Ovary (tissue), 7 donors: ENCODE measurements at regions not wholly inside any gene's neighbourhood (a gene's known extent, or its start where the extent isn't known, plus 50 kb on each side); places are given as distances from the start of the nearest gene placed in this dataset.

Experiments used
- DNase-seq, 5 donors: peaks; one replicate each; pipeline ENCODE4 v3.0.0-alpha.2; 2019 to 2020
- H3K27ac ChIP-seq, 2 donors: fragments of 200-600 bp; one replicate each; pipeline versions ENCODE4 v1.5.1 to v1.8.0; 2019 to 2022
- H3K27me3 ChIP-seq: fragments of 200-600 bp; one replicate; pipeline ENCODE4 v1.8.0; 2022
- H3K36me3 ChIP-seq: fragments of 200-600 bp; sonication (generic); one replicate; pipeline ENCODE4 v1.5.1; 2019
- H3K4me1 ChIP-seq: one replicate; pipeline ENCODE4 v1.8.1; 2013; ENCODE audit warnings: mild to moderate bottlenecking, moderate library complexity; ENCODE audit not compliant: insufficient read depth
- H3K4me3 ChIP-seq: fragments of 200-600 bp; sonication (generic); one replicate; pipeline ENCODE4 v1.5.1; 2017
- H3K9me3 ChIP-seq, 2 donors: fragments of 200-600 bp in 1 of 2; sonication (generic) in 1 of 2; one replicate each; pipeline versions ENCODE4 v1.5.1 to v1.8.1; 2013 to 2019; ENCODE audit warnings: mild to moderate bottlenecking in 1 of 2, moderate library complexity in 1 of 2
- CTCF ChIP-seq, 3 donors: fragments of 450-650 bp in 2 of 3; fragments of 200-600 bp in 1 of 3; IDR thresholded peaks; one replicate each; pipeline versions ENCODE4 v1.5.1 to v1.8.0; 2016 to 2022; ENCODE audit warnings: antibody characterized with exemption in 3 of 3, mild to moderate bottlenecking in 1 of 3
- EP300 ChIP-seq: sonication (generic); formaldehyde crosslinking; IDR thresholded peaks from one replicate; pipeline ENCODE4 v1.6.1; 2017; ENCODE audit warnings: antibody characterized with exemption
- POLR2A ChIP-seq: fragments of 450-650 bp; IDR thresholded peaks from one replicate; pipeline ENCODE4 v1.6.1; 2017; ENCODE audit warnings: antibody characterized with exemption, mild to moderate bottlenecking, moderate library complexity
- WGBS, 3 donors: extraction: QIAGEN DNeasy Blood & Tissue Kit in 1 of 3; methylation state at CpG; one replicate each; pipeline versions ENCODE4 v1.1.5 to v1.1.7; 2013 to 2017; 5-methylcytosine and 5-hydroxymethylcytosine counted together
- intact Hi-C, 4 donors: fragments of 100-400 bp; cut with DNase I; formaldehyde crosslinking; loops; one replicate each; pipeline versions ENCODE4 v1.11.0 to v1.15.1; 2022 to 2023
- donor health status: DM: no; HTN: no; CAD: no; lungs with moderate emphysema.
- donor health status: DM: no; HTN: no; CAD: no.
- donor health status: Bipolar disorder and iron deficiency.
- donor health status: DM: no; HTN: no; CAD: no.
- donor health status: DM: yes; HTN: yes; CAD: no.

GRCh38 chr2:65691816-65692215 lies 259.4 kb upstream of the SPRED2 start:
- no peaks in the 10 kb centered on the region for H3K27me3 ChIP-seq

GRCh38 chr2:65688141-65688886 lies 255.9 kb upstream of the SPRED2 start:
- Histone ChIP-seq H3K27ac (no peak overlapping the region), H3K4me3 (no peak overlapping the region), H3K4me1 (no peaks in the 10 kb centered on the region), H3K9me3 (no peaks in the 10 kb centered on the region), H3K36me3 (no peaks in the 10 kb centered on the region), H3K27me3 (no peaks in the 10 kb centered on the region)
- intact Hi-C loops = no loop called here
- WGBS, 3 donors = 55 to 65% (median 62%) methylated on average over 4 of the region's 4 CpGs
- no peak for DNase-seq
- TF ChIP-seq CTCF (IDR thresholded peaks at IDR 0.05) (no peak), POLR2A (no peak), EP300 (no peak)

More at GRCh38 chr2:65691816-65692215, 259.4 kb upstream of the SPRED2 start:
- H3K4me3 ChIP-seq = no peak overlapping the region
- 75 to 82% (median 75%) methylated on average over 5 of the region's 5 CpGs for WGBS, 3 donors
- no peak overlapping the region for H3K27ac ChIP-seq
- intact Hi-C loops = no loop called here
- DNase-seq = no peak
- no peaks in the 10 kb centered on the region for H3K4me1 ChIP-seq
- TF ChIP-seq POLR2A (no peak), CTCF (IDR thresholded peaks at IDR 0.05) (no peak), EP300 (no peak)
- H3K36me3 ChIP-seq = no peaks in the 10 kb centered on the region
- H3K9me3 ChIP-seq = no peaks in the 10 kb centered on the region

GRCh38 chr2:65687614-65688013 lies 255.2 kb upstream of the SPRED2 start:
- Histone ChIP-seq H3K4me1 (no peaks in the 10 kb centered on the region), H3K9me3 (no peaks in the 10 kb centered on the region), H3K27ac (no peak overlapping the region), H3K27me3 (no peaks in the 10 kb centered on the region), H3K4me3 (no peak overlapping the region), H3K36me3 (no peaks in the 10 kb centered on the region)
- TF ChIP-seq POLR2A (no peak), EP300 (no peak), CTCF (IDR thresholded peaks at IDR 0.05) (no peak)
- intact Hi-C loops = no loop called here
- DNase-seq = no peak
- 91 to 93% (median 93%) methylated on average over 9 of the region's 9 CpGs for WGBS, 3 donors

GRCh38 chr2:65686928-65687521 lies 254.6 kb upstream of the SPRED2 start:
- Histone ChIP-seq H3K4me1 (no peaks in the 10 kb centered on the region), H3K27ac (no peak overlapping the region), H3K27me3 (no peaks in the 10 kb centered on the region), H3K9me3 (no peaks in the 10 kb centered on the region), H3K4me3 (no peak overlapping the region), H3K36me3 (no peaks in the 10 kb centered on the region)
- DNase-seq = no peak
- no peak for TF ChIP-seq CTCF (IDR thresholded peaks at IDR 0.05)
- no peak for TF ChIP-seq POLR2A
- TF ChIP-seq EP300 = no peak
- 48 to 64% (median 52%) methylated on average over 5 of the region's 5 CpGs for WGBS, 3 donors
- intact Hi-C loops = no loop called here
